H1 (cell line): ENCODE measurements at regions not wholly inside any gene's neighbourhood (a gene's known extent, or its start where the extent isn't known, plus 50 kb on each side); places are given as distances from the start of the nearest gene placed in this dataset.

Source experiments
- CTCF ChIA-PET: fragments of 300-600 bp; sonication (Branson Sonifier 250); formaldehyde crosslinking; loops from one replicate; lab custom pipeline; 2021; ENCODE audit not compliant: partially characterized antibody; lab: Charles Lee
- POLR2A ChIA-PET: fragments of 300-600 bp; sonication (Branson Sonifier 250); formaldehyde crosslinking; loops from one replicate; lab custom pipeline; 2021; ENCODE audit warnings: inconsistent platforms; ENCODE audit not compliant: partially characterized antibody; lab: Charles Lee
- DNase-seq, 2 experiments: peaks; one replicate each; pipeline versions ENCODE4 v3.0.0 to v3.0.0-alpha.2; 2010 to 2022; ENCODE audit warnings: low spot score in 2 of 2, low read depth in 1 of 2, mixed read lengths in 1 of 2
- FAIRE-seq: peaks from 2 replicates; lab custom pipeline; 2011; peaks lifted over from hg19 to GRCh38; lab: Jason Lieb, UNC
- H2AFZ ChIP-seq: 2 replicates; pipeline ENCODE4 v1.8.1; 2012; ENCODE audit warnings: low read length, inconsistent platforms
- H2AK5ac ChIP-seq: 2 replicates; pipeline ENCODE4 v1.6.1; 2013; ENCODE audit warnings: low read depth, low read length
- H2BK120ac ChIP-seq: replicated peaks from 2 replicates; pipeline ENCODE3; 2013; ENCODE audit warnings: low read depth, low read length, inconsistent platforms
- H2BK12ac ChIP-seq: 2 replicates; pipeline ENCODE4 v1.6.1; 2013; ENCODE audit warnings: low read depth, low read length
- H2BK15ac ChIP-seq: 2 replicates; pipeline ENCODE4 v1.6.1; 2013; ENCODE audit warnings: low read length
- H2BK20ac ChIP-seq: 2 replicates; pipeline ENCODE4 v1.6.1; 2013; ENCODE audit warnings: low read length
- H2BK5ac ChIP-seq: 2 replicates; pipeline ENCODE4 v1.6.1; 2013; ENCODE audit warnings: low read depth, low read length
- H3K14ac ChIP-seq: 2 replicates; pipeline ENCODE4 v1.6.1; 2013; ENCODE audit warnings: inconsistent platforms; ENCODE audit not compliant: insufficient read length
- H3K18ac ChIP-seq: 2 replicates; pipeline ENCODE4 v1.6.1; 2013; ENCODE audit warnings: low read length; ENCODE audit errors: extremely low read depth
- H3K23ac ChIP-seq: 2 replicates; pipeline ENCODE4 v1.6.1; 2013; ENCODE audit warnings: inconsistent platforms; ENCODE audit not compliant: insufficient read length
- H3K23me2 ChIP-seq: 2 replicates; pipeline ENCODE4 v1.6.1; 2013; ENCODE audit warnings: low read depth, low read length
- H3K27ac ChIP-seq: 2 replicates; pipeline ENCODE4 v1.6.1; 2011; ENCODE audit warnings: low read depth, low read length, inconsistent platforms
- H3K27me3 ChIP-seq, 4 experiments: replicated peaks in 1 of 4; 1 replicate in 1 of 4; 2 replicates in 3 of 4; pipeline versions ENCODE4 v1.6.1 to v1.8.1; 2011 to 2013; ENCODE audit warnings: low read length in 3 of 4, mild to moderate bottlenecking in 3 of 4, inconsistent platforms in 2 of 4, mixed read lengths in 2 of 4, moderate library complexity in 1 of 4; ENCODE audit not compliant: control insufficient read depth in 3 of 4, insufficient read depth in 3 of 4; ENCODE audit errors: extremely low read depth in 1 of 4
- H3K36me3 ChIP-seq, 4 experiments: 2 replicates each; pipeline versions ENCODE4 v1.6.1 to v1.8.1; 2011 to 2013; ENCODE audit warnings: mild to moderate bottlenecking in 4 of 4, low read length in 3 of 4, moderate library complexity in 2 of 4, control low read depth in 1 of 4, inconsistent platforms in 1 of 4; ENCODE audit not compliant: insufficient read depth in 4 of 4, control insufficient read depth in 2 of 4
- H3K4ac ChIP-seq: replicated peaks from 2 replicates; pipeline ENCODE3; 2013; ENCODE audit warnings: low read length, low read depth, mixed read lengths, inconsistent platforms; ENCODE audit not compliant: insufficient read length
- H3K4me1 ChIP-seq, 4 experiments: replicated peaks in 1 of 4; 1 replicate in 1 of 4; 2 replicates in 3 of 4; pipeline versions ENCODE4 v1.6.1 to v1.8.1; 2011 to 2013; ENCODE audit warnings: low read length in 3 of 4, inconsistent platforms in 2 of 4, mixed read lengths in 1 of 4; ENCODE audit not compliant: insufficient read depth in 4 of 4, control insufficient read depth in 3 of 4
- H3K4me2 ChIP-seq, 2 experiments: 2 replicates each; pipeline versions ENCODE4 v1.6.1 to v1.8.1; 2011 to 2013; ENCODE audit warnings: low read depth in 2 of 2, low read length in 2 of 2, control low read depth in 1 of 2, inconsistent platforms in 1 of 2, mild to moderate bottlenecking in 1 of 2; ENCODE audit not compliant: insufficient read depth in 1 of 2
- H3K4me3 ChIP-seq, 4 experiments: fragments of 200-600, 300-600 bp in 1 of 4; sonication (generic), shearing (Covaris generic), sonication (Bioruptor Twin) in 1 of 4; 2 replicates each; pipeline versions ENCODE4 v1.5.1 to v1.8.1; 2011 to 2016; ENCODE audit warnings: low read length in 4 of 4, low read depth in 3 of 4, control low read depth in 2 of 4, inconsistent platforms in 2 of 4, mild to moderate bottlenecking in 2 of 4, mixed read lengths in 1 of 4, moderate library complexity in 1 of 4; ENCODE audit not compliant: insufficient read depth in 2 of 4; ENCODE audit errors: extremely low read depth in 1 of 4
- H3K56ac ChIP-seq: replicated peaks from 2 replicates; pipeline ENCODE3; 2013; ENCODE audit warnings: low read depth, mild to moderate bottlenecking, mixed read lengths, low read length, inconsistent platforms; ENCODE audit not compliant: insufficient read length
- H3K79me1 ChIP-seq: 2 replicates; pipeline ENCODE4 v1.6.1; 2013; ENCODE audit warnings: low read depth, low read length, control low read depth
- H3K79me2 ChIP-seq, 2 experiments: 2 replicates each; pipeline versions ENCODE4 v1.6.1 to v1.8.1; 2012 to 2013; ENCODE audit warnings: low read length in 2 of 2, mild to moderate bottlenecking in 2 of 2, inconsistent platforms in 1 of 2; ENCODE audit not compliant: insufficient read depth in 2 of 2, control insufficient read depth in 1 of 2
- H3K9ac ChIP-seq, 4 experiments: replicated peaks in 1 of 4; 1 replicate in 1 of 4; 2 replicates in 3 of 4; pipeline versions ENCODE4 v1.6.1 to v1.8.1; 2011 to 2013; ENCODE audit warnings: low read depth in 3 of 4, low read length in 3 of 4, control low read depth in 2 of 4, mild to moderate bottlenecking in 2 of 4, moderate library complexity in 2 of 4, inconsistent platforms in 1 of 4; ENCODE audit errors: extremely low read depth in 1 of 4
- H3K9me3 ChIP-seq, 2 experiments: 2 replicates each; pipeline versions ENCODE4 v1.6.1 to v1.8.1; 2012 to 2013; ENCODE audit warnings: mild to moderate bottlenecking in 2 of 2, moderate library complexity in 2 of 2, control low read depth in 1 of 2, inconsistent platforms in 1 of 2, low read depth in 1 of 2, low read length in 1 of 2, mixed read lengths in 1 of 2; ENCODE audit not compliant: insufficient read depth in 2 of 2
- H4K20me1 ChIP-seq, 2 experiments: replicated peaks in 1 of 2; 2 replicates each; pipeline versions ENCODE3 to v1.8.1; 2011 to 2013; ENCODE audit warnings: inconsistent platforms in 2 of 2, low read length in 2 of 2, mild to moderate bottlenecking in 1 of 2; ENCODE audit not compliant: insufficient read depth in 2 of 2, control insufficient read depth in 1 of 2
- H4K5ac ChIP-seq: 2 replicates; pipeline ENCODE4 v1.6.1; 2013; ENCODE audit warnings: low read length, low read depth, mixed read lengths, inconsistent platforms; ENCODE audit not compliant: insufficient read length
- H4K8ac ChIP-seq: 2 replicates; pipeline ENCODE4 v1.8.0; 2013; ENCODE audit warnings: mild to moderate bottlenecking, moderate library complexity, low read length, inconsistent platforms; ENCODE audit not compliant: insufficient read depth; ENCODE audit errors: extremely low read depth
- H4K91ac ChIP-seq: replicated peaks from 2 replicates; pipeline ENCODE3; 2013; ENCODE audit warnings: low read length, mixed read lengths, inconsistent platforms; ENCODE audit not compliant: insufficient read length
- CBX5 ChIP-seq: fragments of 300-800, 300-1000 bp; sonication (generic); IDR thresholded peaks from 2 replicates; pipeline ENCODE4 v1.7.1; 2016; ENCODE audit warnings: antibody characterized with exemption, low read length, low read depth
- CHD2 ChIP-seq: IDR thresholded peaks from 2 replicates; pipeline ENCODE4 v1.6.1; 2012; ENCODE audit warnings: low read length, improper control_type of control experiment
- CTCF ChIP-seq, 3 experiments: IDR thresholded peaks; 1 replicate in 2 of 3; 2 replicates in 1 of 3; pipeline versions ENCODE4 v1.5.1 to v1.6.1; 2011; ENCODE audit warnings: low read length in 3 of 3, mild to moderate bottlenecking in 3 of 3, inconsistent platforms in 2 of 3, low read depth in 1 of 3, moderate library complexity in 1 of 3; ENCODE audit not compliant: insufficient read depth in 1 of 3; ENCODE audit errors: control extremely low read depth in 1 of 3
- E2F6 ChIP-seq: IDR thresholded peaks from 2 replicates; pipeline ENCODE4 v1.6.1; 2012; ENCODE audit warnings: inconsistent platforms
- JUN ChIP-seq: IDR thresholded peaks from 2 replicates; pipeline ENCODE4 v1.6.1; 2011; ENCODE audit warnings: low read depth, mild to moderate bottlenecking, improper control_type of control experiment, low read length
- SIN3A ChIP-seq, 2 experiments: IDR thresholded peaks in 1 of 2; conservative IDR thresholded peaks in 1 of 2; 2 replicates each; pipeline ENCODE4 v1.6.1; 2011 to 2012; ENCODE audit warnings: low read length in 2 of 2, improper control_type of control experiment in 1 of 2, low read depth in 1 of 2, mild to moderate bottlenecking in 1 of 2
- TEAD4 ChIP-seq: IDR thresholded peaks from 2 replicates; pipeline ENCODE4 v1.6.1; 2012; ENCODE audit warnings: low read depth, low read length, inconsistent platforms, mixed read lengths
- USF2 ChIP-seq: IDR thresholded peaks from 2 replicates; pipeline ENCODE4 v1.6.1; 2011; ENCODE audit warnings: low read length, improper control_type of control experiment
- WGBS, 2 experiments: shearing (Covaris generic) in 1 of 2; methylation state at CpG; one replicate each; pipeline versions ENCODE4 v1.1.6 to v1.1.7; 2013 to 2015; ENCODE audit warnings: low lambda C conversion rate in 2 of 2, mixed read lengths in 2 of 2, inconsistent platforms in 1 of 2, low coverage in 1 of 2, missing lambda C conversion rate in 1 of 2; ENCODE audit not compliant: insufficient replicate concordance in 2 of 2, insufficient coverage in 1 of 2, insufficient read length in 1 of 2; ENCODE audit errors: extremely low coverage in 1 of 2, missing lambda C conversion rate in 1 of 2; 5-methylcytosine and 5-hydroxymethylcytosine counted together

GRCh38 chr1:238205045-238205662 is 314.4 kb upstream of the ZP4 start:
- TF ChIP-seq USF2, result no peak
- TF ChIP-seq CHD2, result no peak
- no peak for TF ChIP-seq CTCF (IDR thresholded peaks at IDR 0.05; ENCODE audit: control extremely low read depth in 1 of 3, insufficient read depth in 1 of 3, low read depth in 1 of 3, low read length in 3 of 3)
- no peak for TF ChIP-seq JUN
- no peak for TF ChIP-seq TEAD4
- TF ChIP-seq SIN3A (conservative IDR thresholded peaks at IDR 0.05 in 1 of 2, IDR thresholded peaks at IDR 0.05 in 1 of 2; ENCODE audit: low read depth in 1 of 2, low read length in 2 of 2), result no peak
- TF ChIP-seq CBX5, result no peak
- TF ChIP-seq E2F6, result no peak
- Histone ChIP-seq H3K79me1 (no peaks in the 10 kb centered on the region), H3K27ac (no peak overlapping the region), H2AK5ac (no peak overlapping the region), H2AFZ (no peak overlapping the region), H3K56ac (no peak overlapping the region), H3K27me3 (no peaks in the 10 kb centered on the region), H3K36me3 (no peaks in the 10 kb centered on the region), H4K5ac (no peak overlapping the region), H3K9ac (no peak overlapping the region), H3K4me3 (no peak overlapping the region), H3K4me1 (no peaks in the 10 kb centered on the region), H3K18ac (no peak overlapping the region), H2BK12ac (no peak overlapping the region), H3K4me2 (no peak overlapping the region), H2BK20ac (no peak overlapping the region), H4K20me1 (no peaks in the 10 kb centered on the region), H3K23me2 (no peaks in the 10 kb centered on the region), H3K23ac (no peak overlapping the region), H3K14ac (no peak overlapping the region), H4K8ac (no peak overlapping the region), H3K4ac (no peak overlapping the region), H2BK5ac (no peak overlapping the region), H3K79me2 (no peaks in the 10 kb centered on the region), H4K91ac (no peak overlapping the region), H2BK15ac (no peak overlapping the region), H3K9me3 (no peaks in the 10 kb centered on the region; a peak in 1 of 4 replicates), H2BK120ac (no peak overlapping the region)
- CTCF ChIA-PET, result interaction anchor here (1.4 kb wide), 1 partner anchor 33 kb away, joined by 3 read pairs; no protein-coding TSS in a partner anchor
- DNase-seq, result no peak
- POLR2A ChIA-PET, result interaction anchor here (0.6 kb wide), 1 partner anchor 109 kb away, joined by 3 read pairs; no protein-coding TSS in a partner anchor
- no peak for FAIRE-seq
- WGBS, 2 experiments, result 91% methylated on average over 2 of the region's 2 CpGs; no CpG with 5 or more reads in 1 of the 2 experiments
